MM.1S (cell line): ENCODE measurements at regions not wholly inside any gene's neighbourhood (a gene's known extent, or its start where the extent isn't known, plus 50 kb on each side); places are given as distances from the start of the nearest gene placed in this dataset.

Source experiments
- EZH2phosphoT487 ChIP-seq: fragments of 300-600 bp; sonication (generic); IDR thresholded peaks from 2 replicates; pipeline ENCODE4 v1.6.1; 2018; ENCODE audit warnings: antibody characterized with exemption, low read length
- TF ChIP-seq, protein P1 (sequence below): fragments of 300-600 bp; sonication (generic); IDR thresholded peaks from 2 replicates; pipeline ENCODE4 v1.5.1; 2016; ENCODE audit warnings: antibody characterized with exemption, low read length, mixed read lengths

DNA sequence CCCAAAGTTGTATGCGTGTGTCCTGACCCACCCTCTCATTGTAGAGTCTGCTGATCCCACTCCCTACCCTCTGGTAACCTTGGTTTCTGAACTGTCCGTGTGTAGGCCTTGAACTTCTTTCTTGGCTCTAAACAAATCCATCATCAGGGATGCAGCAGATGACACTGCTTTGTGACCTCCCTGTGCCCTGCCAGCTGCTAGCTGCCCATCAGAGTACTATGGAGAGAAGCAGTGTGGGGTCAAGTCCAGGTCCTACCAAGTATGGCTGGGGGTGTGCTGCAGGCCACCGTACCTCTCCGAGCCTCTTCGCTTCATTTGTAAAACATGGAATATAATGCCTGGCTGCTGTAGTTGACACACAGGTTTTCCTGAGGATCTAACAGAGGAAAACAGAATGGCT, 183.5 kb upstream of the RBPJ start:
- TF ChIP-seq, protein P1, sequence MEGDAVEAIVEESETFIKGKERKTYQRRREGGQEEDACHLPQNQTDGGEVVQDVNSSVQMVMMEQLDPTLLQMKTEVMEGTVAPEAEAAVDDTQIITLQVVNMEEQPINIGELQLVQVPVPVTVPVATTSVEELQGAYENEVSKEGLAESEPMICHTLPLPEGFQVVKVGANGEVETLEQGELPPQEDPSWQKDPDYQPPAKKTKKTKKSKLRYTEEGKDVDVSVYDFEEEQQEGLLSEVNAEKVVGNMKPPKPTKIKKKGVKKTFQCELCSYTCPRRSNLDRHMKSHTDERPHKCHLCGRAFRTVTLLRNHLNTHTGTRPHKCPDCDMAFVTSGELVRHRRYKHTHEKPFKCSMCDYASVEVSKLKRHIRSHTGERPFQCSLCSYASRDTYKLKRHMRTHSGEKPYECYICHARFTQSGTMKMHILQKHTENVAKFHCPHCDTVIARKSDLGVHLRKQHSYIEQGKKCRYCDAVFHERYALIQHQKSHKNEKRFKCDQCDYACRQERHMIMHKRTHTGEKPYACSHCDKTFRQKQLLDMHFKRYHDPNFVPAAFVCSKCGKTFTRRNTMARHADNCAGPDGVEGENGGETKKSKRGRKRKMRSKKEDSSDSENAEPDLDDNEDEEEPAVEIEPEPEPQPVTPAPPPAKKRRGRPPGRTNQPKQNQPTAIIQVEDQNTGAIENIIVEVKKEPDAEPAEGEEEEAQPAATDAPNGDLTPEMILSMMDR, result no peak
- TF ChIP-seq EZH2phosphoT487, result no peak
